ENCODE measurements at regions not wholly inside any gene's neighbourhood (a gene's known extent, or its start where the extent isn't known, plus 50 kb on each side); places are given as distances from the start of the nearest gene placed in this dataset.
"Not testable (repeated sequence)": the region's sequence is repeated elsewhere in the genome, so short reads cannot be mapped to it uniquely, and the experiment has no call there.

- DNase-seq (ENCODE audit: low read depth) = no peak
These were observed 61.2 kb upstream of the GPC1 start for GRCh38 chr2:240374085-240374907.

GRCh38 chr2:240375024-240375645, 60.3 kb upstream of the GPC1 start:
- DNase-seq (ENCODE audit: low read depth) = no peak

DNA sequence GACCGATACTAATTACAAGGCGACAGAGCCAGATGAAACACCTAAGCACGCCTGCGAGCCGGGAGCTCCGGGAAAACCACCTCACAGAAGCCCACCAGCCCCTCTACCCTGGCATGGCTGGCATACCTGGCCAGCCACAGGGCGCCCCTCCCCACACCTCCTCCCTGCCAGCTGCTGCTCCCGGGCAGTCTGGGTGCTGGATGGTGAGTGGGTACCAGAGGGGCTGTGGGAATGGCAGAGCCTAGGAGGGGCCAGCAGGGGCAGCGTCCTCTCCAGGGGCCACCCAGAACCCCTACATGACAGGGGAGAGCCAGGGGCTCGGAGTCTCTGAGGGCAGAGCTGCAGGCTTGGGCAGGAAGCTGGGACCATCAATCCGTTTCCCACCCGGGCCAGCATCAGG, 58.7 kb upstream of the GPC1 start:
- no peak for DNase-seq (ENCODE audit: low read depth)

- DNase-seq (ENCODE audit: low read depth) = no peak
These were observed 58.1 kb upstream of the GPC1 start for GRCh38 chr2:240377366-240377765.

DNA sequence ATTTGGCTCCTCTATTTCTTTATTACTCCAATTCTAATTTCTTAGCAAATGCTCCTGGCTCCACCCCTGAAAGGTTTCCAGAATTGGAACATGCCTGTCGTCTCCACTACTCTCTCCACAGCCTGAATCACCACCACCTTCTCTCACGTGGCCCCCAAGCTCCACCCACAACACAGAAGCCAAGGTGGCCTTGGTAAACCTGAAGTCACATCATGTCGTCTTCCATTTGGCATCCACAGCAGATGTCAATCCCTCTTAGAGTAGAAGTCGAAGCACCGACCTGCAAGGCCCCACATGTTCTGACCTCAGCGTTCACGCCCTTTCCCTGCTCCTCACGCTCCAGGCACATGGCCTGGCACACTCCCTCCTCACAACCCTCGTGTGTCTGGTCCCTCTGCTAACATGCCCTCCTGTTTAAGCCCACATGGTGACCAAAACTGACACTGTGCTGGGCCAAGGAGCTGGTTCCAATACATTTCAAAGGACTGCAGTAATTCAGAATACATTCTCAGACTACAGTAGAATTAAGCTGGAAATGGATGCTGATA, 56.3 kb upstream of the GPC1 start:
- no peak for DNase-seq (ENCODE audit: low read depth)

GRCh38 chr2:240383099-240383758, 52.2 kb upstream of the GPC1 start:
- no peak for DNase-seq (ENCODE audit: low read depth)

GRCh38 chr2:240383871-240384700, 51.4 kb upstream of the GPC1 start:
- DNase-seq (ENCODE audit: low read depth) = no peak

- DNase-seq (ENCODE audit: low read depth) = no peak
These were observed 50.6 kb upstream of the GPC1 start for GRCh38 chr2:240384711-240385450.

GRCh38 chr2:240385451-240386161, 49.9 kb upstream of the GPC1 start:
- not testable (repeated sequence) for DNase-seq (ENCODE audit: low read depth)
